ENCODE measurements at regions not wholly inside any gene's neighbourhood (a gene's known extent, or its start where the extent isn't known, plus 50 kb on each side); places are given as distances from the start of the nearest gene placed in this dataset.

DNA sequence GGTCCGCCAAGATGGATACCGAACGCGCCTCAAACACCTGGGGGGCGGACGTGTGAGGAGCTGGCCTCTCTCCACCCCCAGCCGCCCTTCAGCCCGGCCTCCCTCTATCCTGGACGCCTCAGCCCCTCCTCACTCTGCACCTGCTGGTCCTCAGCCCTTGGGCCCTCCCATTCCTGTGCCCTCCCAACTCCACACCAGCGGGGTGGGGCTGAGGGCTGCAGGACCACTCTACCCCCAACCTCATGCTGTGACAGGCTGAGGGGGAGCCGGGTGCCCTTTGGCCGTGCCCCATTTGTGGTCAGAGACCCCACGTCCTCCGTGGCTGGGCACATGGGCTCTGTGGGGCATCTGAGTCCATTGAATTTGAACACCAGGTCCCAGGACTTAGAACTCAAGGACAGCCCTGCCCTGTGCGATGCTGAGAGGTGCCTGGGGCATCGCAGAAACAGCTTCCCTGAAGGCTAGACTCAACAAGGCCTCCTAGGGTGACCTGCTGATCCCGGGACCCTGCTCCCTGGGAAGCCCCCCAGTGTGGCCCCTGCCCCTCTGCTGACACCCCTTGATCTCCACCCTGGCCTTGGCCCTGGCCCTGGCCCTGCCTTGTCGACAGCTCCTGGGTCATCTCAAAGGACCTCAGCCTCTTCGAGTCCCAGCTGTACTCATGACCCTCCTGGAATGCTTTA, 82.0 kb upstream of the SFSWAP start:
- TF ChIP-seq, protein P1, sequence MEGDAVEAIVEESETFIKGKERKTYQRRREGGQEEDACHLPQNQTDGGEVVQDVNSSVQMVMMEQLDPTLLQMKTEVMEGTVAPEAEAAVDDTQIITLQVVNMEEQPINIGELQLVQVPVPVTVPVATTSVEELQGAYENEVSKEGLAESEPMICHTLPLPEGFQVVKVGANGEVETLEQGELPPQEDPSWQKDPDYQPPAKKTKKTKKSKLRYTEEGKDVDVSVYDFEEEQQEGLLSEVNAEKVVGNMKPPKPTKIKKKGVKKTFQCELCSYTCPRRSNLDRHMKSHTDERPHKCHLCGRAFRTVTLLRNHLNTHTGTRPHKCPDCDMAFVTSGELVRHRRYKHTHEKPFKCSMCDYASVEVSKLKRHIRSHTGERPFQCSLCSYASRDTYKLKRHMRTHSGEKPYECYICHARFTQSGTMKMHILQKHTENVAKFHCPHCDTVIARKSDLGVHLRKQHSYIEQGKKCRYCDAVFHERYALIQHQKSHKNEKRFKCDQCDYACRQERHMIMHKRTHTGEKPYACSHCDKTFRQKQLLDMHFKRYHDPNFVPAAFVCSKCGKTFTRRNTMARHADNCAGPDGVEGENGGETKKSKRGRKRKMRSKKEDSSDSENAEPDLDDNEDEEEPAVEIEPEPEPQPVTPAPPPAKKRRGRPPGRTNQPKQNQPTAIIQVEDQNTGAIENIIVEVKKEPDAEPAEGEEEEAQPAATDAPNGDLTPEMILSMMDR (IDR thresholded peaks at IDR 0.05) = no peak
- TF ChIP-seq POLR2A (IDR thresholded peaks at IDR 0.05) = no peak
